ENCODE measurements at regions not wholly inside any gene's neighbourhood (a gene's known extent, or its start where the extent isn't known, plus 50 kb on each side); places are given as distances from the start of the nearest gene placed in this dataset.

GRCh38 chr6:148169706-148170105, 172.9 kb upstream of the SASH1 start:
- H3K27ac ChIP-seq, result no peak overlapping the region
- no peak for DNase-seq (ENCODE audit: low read depth, low spot score)

- no peak overlapping the region for H3K27ac ChIP-seq
- DNase-seq (ENCODE audit: low read depth, low spot score), result no peak
These were observed 172.4 kb upstream of the SASH1 start for GRCh38 chr6:148170286-148170685.

- no peak for DNase-seq (ENCODE audit: low read depth, low spot score)
These were observed 169.1 kb upstream of the SASH1 start for GRCh38 chr6:148173548-148173947.

GRCh38 chr6:148175550-148176188, 167.0 kb upstream of the SASH1 start:
- peak; percentile 43 for DNase-seq (ENCODE audit: low read depth, low spot score)
- H3K27ac ChIP-seq, result no peak overlapping the region

More at GRCh38 chr6:148173548-148173947, 169.1 kb upstream of the SASH1 start:
- no peak overlapping the region for H3K27ac ChIP-seq

GRCh38 chr6:148177589-148178233, 164.9 kb upstream of the SASH1 start:
- no peak for DNase-seq (ENCODE audit: low read depth, low spot score)
- H3K27ac ChIP-seq, result no peak overlapping the region

- DNase-seq (ENCODE audit: low read depth, low spot score), result no peak
- H3K27ac ChIP-seq, result no peak overlapping the region
These were observed 162.9 kb upstream of the SASH1 start for GRCh38 chr6:148179786-148180185.

- no peak for DNase-seq (ENCODE audit: low read depth, low spot score)
- no peak overlapping the region for H3K27ac ChIP-seq
These were observed 160.3 kb upstream of the SASH1 start for GRCh38 chr6:148182378-148182777.

- no peak overlapping the region for H3K27ac ChIP-seq
- no peak for DNase-seq (ENCODE audit: low read depth, low spot score)
These were observed 158.9 kb upstream of the SASH1 start for GRCh38 chr6:148183776-148184175.

- no peak overlapping the region for H3K27ac ChIP-seq
- DNase-seq (ENCODE audit: low read depth, low spot score), result no peak
These were observed 155.7 kb upstream of the SASH1 start for GRCh38 chr6:148186916-148187315.

- peak overlapping the region; percentile 95 for H3K27ac ChIP-seq
- DNase-seq (ENCODE audit: low read depth, low spot score), result peak; percentile 63
These were observed 150.3 kb upstream of the SASH1 start for GRCh38 chr6:148192310-148192709.

- DNase-seq (ENCODE audit: low read depth, low spot score), result peak; percentile 84
- H3K27ac ChIP-seq, result peak overlapping the region; percentile 95
These were observed 149.5 kb upstream of the SASH1 start for GRCh38 chr6:148193063-148193680.

GRCh38 chr6:148195511-148195910, 147.1 kb upstream of the SASH1 start:
- DNase-seq (ENCODE audit: low read depth, low spot score), result no peak
- no peak overlapping the region for H3K27ac ChIP-seq

GRCh38 chr6:148199584-148199983, 143.1 kb upstream of the SASH1 start:
- no peak overlapping the region for H3K27ac ChIP-seq
- no peak for DNase-seq (ENCODE audit: low read depth, low spot score)

- DNase-seq (ENCODE audit: low read depth, low spot score), result no peak
- no peak overlapping the region for H3K27ac ChIP-seq
These were observed 142.3 kb upstream of the SASH1 start for GRCh38 chr6:148200293-148200692.

GRCh38 chr6:148200781-148201180, 141.9 kb upstream of the SASH1 start:
- no peak overlapping the region for H3K27ac ChIP-seq
- DNase-seq (ENCODE audit: low read depth, low spot score), result no peak

GRCh38 chr6:148203281-148203925, 139.2 kb upstream of the SASH1 start:
- H3K27ac ChIP-seq, result no peak overlapping the region
- DNase-seq (ENCODE audit: low read depth, low spot score), result no peak

- DNase-seq (ENCODE audit: low read depth, low spot score), result no peak
- H3K27ac ChIP-seq, result no peak overlapping the region
These were observed 138.7 kb upstream of the SASH1 start for GRCh38 chr6:148203970-148204369.

GRCh38 chr6:148208298-148208697, 134.3 kb upstream of the SASH1 start:
- no peak for DNase-seq (ENCODE audit: low read depth, low spot score)
- no peak overlapping the region for H3K27ac ChIP-seq

- H3K27ac ChIP-seq, result no peak overlapping the region
- DNase-seq (ENCODE audit: low read depth, low spot score), result no peak
These were observed 130.8 kb upstream of the SASH1 start for GRCh38 chr6:148211777-148212324.

GRCh38 chr6:148212366-148212765, 130.3 kb upstream of the SASH1 start:
- no peak for DNase-seq (ENCODE audit: low read depth, low spot score)
- no peak overlapping the region for H3K27ac ChIP-seq

- no peak for DNase-seq (ENCODE audit: low read depth, low spot score)
- no peak overlapping the region for H3K27ac ChIP-seq
These were observed 129.3 kb upstream of the SASH1 start for GRCh38 chr6:148213366-148213765.
